ENCODE measurements at regions not wholly inside any gene's neighbourhood (a gene's known extent, or its start where the extent isn't known, plus 50 kb on each side); places are given as distances from the start of the nearest gene placed in this dataset.

- Histone ChIP-seq H3K27me3 (no peaks in the 10 kb centered on the region), H3K27ac (no peak overlapping the region), H3K36me3 (no peaks in the 10 kb centered on the region), H3K4me1 (no peaks in the 10 kb centered on the region), H3K4me3 (no peak overlapping the region), H3K9me3 (peaks cover 0 to 4% of the 10 kb centered on the region in 2 donors)
- no peak for TF ChIP-seq POLR2A (IDR thresholded peaks at IDR 0.05)
- TF ChIP-seq, protein P1, sequence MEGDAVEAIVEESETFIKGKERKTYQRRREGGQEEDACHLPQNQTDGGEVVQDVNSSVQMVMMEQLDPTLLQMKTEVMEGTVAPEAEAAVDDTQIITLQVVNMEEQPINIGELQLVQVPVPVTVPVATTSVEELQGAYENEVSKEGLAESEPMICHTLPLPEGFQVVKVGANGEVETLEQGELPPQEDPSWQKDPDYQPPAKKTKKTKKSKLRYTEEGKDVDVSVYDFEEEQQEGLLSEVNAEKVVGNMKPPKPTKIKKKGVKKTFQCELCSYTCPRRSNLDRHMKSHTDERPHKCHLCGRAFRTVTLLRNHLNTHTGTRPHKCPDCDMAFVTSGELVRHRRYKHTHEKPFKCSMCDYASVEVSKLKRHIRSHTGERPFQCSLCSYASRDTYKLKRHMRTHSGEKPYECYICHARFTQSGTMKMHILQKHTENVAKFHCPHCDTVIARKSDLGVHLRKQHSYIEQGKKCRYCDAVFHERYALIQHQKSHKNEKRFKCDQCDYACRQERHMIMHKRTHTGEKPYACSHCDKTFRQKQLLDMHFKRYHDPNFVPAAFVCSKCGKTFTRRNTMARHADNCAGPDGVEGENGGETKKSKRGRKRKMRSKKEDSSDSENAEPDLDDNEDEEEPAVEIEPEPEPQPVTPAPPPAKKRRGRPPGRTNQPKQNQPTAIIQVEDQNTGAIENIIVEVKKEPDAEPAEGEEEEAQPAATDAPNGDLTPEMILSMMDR (IDR thresholded peaks at IDR 0.05) = no peak
- no peak for TF ChIP-seq POLR2AphosphoS5 (IDR thresholded peaks at IDR 0.05)
- no peak for DNase-seq (ENCODE audit: low spot score in 2 of 2)
- intact Hi-C loops (cut with DNase I; ENCODE audit: low total_unique reads) = no loop called here
Measured at GRCh38 chr1:83067954-83068353, 931.0 kb downstream of the TTLL7 start.

DNA sequence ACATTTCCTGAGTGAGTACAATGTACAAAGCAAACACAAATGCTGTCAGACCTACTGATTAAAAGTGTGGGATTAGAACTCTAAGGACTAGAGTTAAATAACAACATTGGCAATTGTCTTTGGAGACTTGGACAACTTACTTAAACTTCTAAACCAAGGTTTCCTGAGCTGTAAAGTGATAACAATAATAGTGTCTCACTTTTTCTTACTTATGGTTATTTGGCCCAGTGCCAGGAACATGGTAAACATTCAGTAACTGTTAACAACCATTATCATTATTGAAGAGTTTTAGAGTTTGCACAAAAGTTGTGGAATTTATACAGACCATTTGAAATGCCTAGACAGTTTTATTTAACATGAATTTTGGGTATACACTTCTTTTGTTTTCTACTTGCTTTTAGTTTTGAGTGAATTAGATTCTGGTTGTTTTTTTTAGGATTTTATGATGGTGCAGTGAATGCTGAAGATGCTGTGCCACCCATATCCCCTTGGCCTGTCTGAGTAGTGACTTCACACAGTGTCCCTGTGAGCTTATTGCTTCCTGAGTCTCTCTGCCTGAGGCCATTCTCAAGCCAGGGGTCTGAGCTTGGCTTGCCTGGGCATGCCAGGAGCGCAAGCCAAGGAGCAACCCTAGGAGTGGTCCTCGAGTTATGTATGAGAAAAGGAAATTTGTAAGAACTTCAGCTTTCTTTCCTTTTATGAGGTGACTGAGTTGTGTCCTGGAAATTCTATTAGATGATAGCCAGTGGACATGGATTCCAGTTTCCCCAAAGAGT, 932.8 kb downstream of the TTLL7 start:
- Histone ChIP-seq H3K27ac (no peak overlapping the region), H3K9me3 (peaks cover 0 to 4% of the 10 kb centered on the region in 2 donors), H3K4me1 (no peaks in the 10 kb centered on the region), H3K27me3 (no peaks in the 10 kb centered on the region), H3K4me3 (no peak overlapping the region), H3K36me3 (no peaks in the 10 kb centered on the region)
- no peak for DNase-seq (ENCODE audit: low spot score in 2 of 2)
- no peak for TF ChIP-seq POLR2AphosphoS5 (IDR thresholded peaks at IDR 0.05)
- no peak for TF ChIP-seq POLR2A (IDR thresholded peaks at IDR 0.05)
- TF ChIP-seq, protein P1 (IDR thresholded peaks at IDR 0.05) = no peak
- intact Hi-C loops (cut with DNase I; ENCODE audit: low total_unique reads) = no loop called here

GRCh38 chr1:83064589-83065242, 934.2 kb downstream of the TTLL7 start:
- H3K36me3 ChIP-seq = no peaks in the 10 kb centered on the region
- TF ChIP-seq, protein P1 (IDR thresholded peaks at IDR 0.05) = no peak
- TF ChIP-seq POLR2A (IDR thresholded peaks at IDR 0.05) = no peak
- no peak for TF ChIP-seq POLR2AphosphoS5 (IDR thresholded peaks at IDR 0.05)
- peak overlapping the region in 1 of 3 donors; percentile 21 for H3K4me3 ChIP-seq
- H3K27ac ChIP-seq = no peak overlapping the region
- H3K27me3 ChIP-seq = no peaks in the 10 kb centered on the region
- no peaks in the 10 kb centered on the region for H3K4me1 ChIP-seq
- DNase-seq (ENCODE audit: low spot score in 2 of 2) = no peak
- intact Hi-C loops (cut with DNase I; ENCODE audit: low total_unique reads) = no loop called here
- peaks cover 0 to 4% of the 10 kb centered on the region in 2 donors for H3K9me3 ChIP-seq

DNA sequence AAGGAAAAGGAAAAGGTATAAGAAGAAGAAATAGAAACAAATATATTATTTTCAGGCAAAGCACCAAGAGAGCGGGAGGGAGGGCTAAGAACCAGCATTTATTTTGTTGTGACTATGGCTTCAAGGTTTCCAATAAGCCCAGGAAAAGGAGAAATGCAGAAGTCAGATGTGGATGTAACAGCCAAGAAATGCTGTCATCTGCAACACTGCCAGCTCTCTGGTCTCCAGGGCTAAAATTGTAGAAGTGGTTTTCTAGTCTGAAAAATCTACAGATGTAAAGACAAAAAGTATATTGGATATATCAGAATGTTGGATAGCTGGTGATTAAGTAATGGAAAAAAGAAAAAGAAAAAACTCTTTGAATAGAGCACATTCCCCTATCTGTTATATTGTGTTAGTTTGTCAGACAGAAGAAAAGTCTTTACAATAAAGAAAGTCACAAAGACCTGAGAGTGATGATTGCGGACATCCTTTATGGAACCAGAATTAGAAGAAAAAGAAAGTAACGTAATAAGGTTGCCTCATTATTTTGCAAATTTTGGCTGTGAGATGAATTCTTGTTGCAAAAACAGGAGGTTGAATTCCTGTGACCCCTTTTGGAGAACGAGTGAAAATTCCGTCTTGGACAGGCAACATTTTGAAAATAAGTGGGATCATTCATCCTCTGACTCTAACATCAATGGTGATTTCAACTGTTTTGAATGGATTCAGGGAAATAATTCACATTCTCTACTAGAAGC, 938.1 kb downstream of the TTLL7 start:
- H3K4me1 ChIP-seq = no peaks in the 10 kb centered on the region
- no peak overlapping the region for H3K27ac ChIP-seq
- no peak for DNase-seq (ENCODE audit: low spot score in 2 of 2)
- no peak overlapping the region for H3K4me3 ChIP-seq
- intact Hi-C loops (cut with DNase I; ENCODE audit: low total_unique reads) = no loop called here
- no peak for TF ChIP-seq POLR2A (IDR thresholded peaks at IDR 0.05)
- TF ChIP-seq, protein P1 (IDR thresholded peaks at IDR 0.05) = no peak
- no peaks in the 10 kb centered on the region for H3K27me3 ChIP-seq
- no peaks in the 10 kb centered on the region for H3K9me3 ChIP-seq
- H3K36me3 ChIP-seq = no peaks in the 10 kb centered on the region

DNA sequence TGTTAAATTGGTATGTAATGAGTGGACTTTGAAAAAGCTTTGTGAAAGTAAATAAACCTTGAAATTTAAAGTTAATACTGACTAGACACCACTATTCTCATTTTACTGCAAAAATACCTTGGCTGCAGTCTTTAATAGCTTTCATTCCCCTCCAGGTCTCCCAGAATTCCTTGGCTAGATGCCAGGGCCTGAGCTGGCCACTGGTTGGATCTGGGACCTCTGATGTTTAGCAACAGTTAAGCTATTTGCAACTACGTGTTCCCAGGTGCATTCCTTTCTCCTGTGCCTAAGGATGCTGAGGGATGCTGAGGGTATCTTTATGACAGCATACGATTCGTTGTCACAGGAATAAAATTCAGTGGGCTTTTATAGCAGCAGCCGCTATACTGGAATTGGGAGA, 938.7 kb downstream of the TTLL7 start:
- Histone ChIP-seq H3K4me1 (no peaks in the 10 kb centered on the region), H3K9me3 (no peaks in the 10 kb centered on the region), H3K27ac (no peak overlapping the region), H3K36me3 (no peaks in the 10 kb centered on the region), H3K27me3 (no peaks in the 10 kb centered on the region), H3K4me3 (no peak overlapping the region)
- intact Hi-C loops (cut with DNase I; ENCODE audit: low total_unique reads) = no loop called here
- DNase-seq (ENCODE audit: low spot score in 2 of 2) = no peak
- TF ChIP-seq POLR2A (IDR thresholded peaks at IDR 0.05) (no peak), POLR2AphosphoS5 (IDR thresholded peaks at IDR 0.05) (no peak)
- TF ChIP-seq, protein P1 (IDR thresholded peaks at IDR 0.05) = no peak
